Activated CD8-positive, alpha-beta memory T cell treated with anti-CD3 and anti-CD28 coated beads for 1 hour (primary cell): ENCODE measurements at regions not wholly inside any gene's neighbourhood (a gene's known extent, or its start where the extent isn't known, plus 50 kb on each side); places are given as distances from the start of the nearest gene placed in this dataset.
"Not testable (repeated sequence)": the region's sequence is repeated elsewhere in the genome, so short reads cannot be mapped to it uniquely, and the experiment has no call there.

Source experiments
- DNase-seq, 2 donors: peaks; one replicate each; pipeline ENCODE4 v3.0.0-alpha.2; 2020; ENCODE audit warnings: low read depth in 1 of 2; ENCODE audit errors: extremely low read depth in 1 of 2

- DNase-seq, result peak; percentile 68 to 76
Measured at GRCh38 chr7:66413379-66414114, 208.4 kb downstream of the TPST1 start.

- DNase-seq, result no peak
Measured at GRCh38 chr7:66415659-66416265, 210.6 kb downstream of the TPST1 start.

GRCh38 chr7:66418537-66418936 lies 210.1 kb upstream of the KCTD7 start:
- DNase-seq, result no peak

GRCh38 chr7:66419210-66419609 lies 209.5 kb upstream of the KCTD7 start:
- no peak for DNase-seq

- no peak for DNase-seq
Measured at GRCh38 chr7:66421830-66422475, 206.7 kb upstream of the KCTD7 start.

GRCh38 chr7:66423729-66424128 lies 205.0 kb upstream of the KCTD7 start:
- no peak for DNase-seq

GRCh38 chr7:66426332-66426731 lies 202.3 kb upstream of the KCTD7 start:
- DNase-seq, result no peak

GRCh38 chr7:66426996-66427395 lies 201.7 kb upstream of the KCTD7 start:
- no peak for DNase-seq

- no peak for DNase-seq
Measured at GRCh38 chr7:66427956-66428355, 200.7 kb upstream of the KCTD7 start.

GRCh38 chr7:66429498-66430163 lies 199.1 kb upstream of the KCTD7 start:
- no peak for DNase-seq

GRCh38 chr7:66430164-66430545 lies 198.5 kb upstream of the KCTD7 start:
- DNase-seq, result no peak

GRCh38 chr7:66438703-66439405 lies 189.8 kb upstream of the KCTD7 start:
- DNase-seq, result not testable (repeated sequence)

GRCh38 chr7:66442385-66442784 lies 186.3 kb upstream of the KCTD7 start:
- DNase-seq, result no peak

- no peak for DNase-seq
Measured at GRCh38 chr7:66443946-66444345, 184.7 kb upstream of the KCTD7 start.

- DNase-seq, result not testable (repeated sequence)
Measured at GRCh38 chr7:66447007-66447406, 181.7 kb upstream of the KCTD7 start.

GRCh38 chr7:66450814-66451213 lies 177.9 kb upstream of the KCTD7 start:
- DNase-seq, result not testable (repeated sequence)

GRCh38 chr7:66451713-66452112 lies 177.0 kb upstream of the KCTD7 start:
- not testable (repeated sequence) for DNase-seq

GRCh38 chr7:66452165-66452564 lies 176.5 kb upstream of the KCTD7 start:
- no peak for DNase-seq

GRCh38 chr7:66453340-66453739 lies 175.3 kb upstream of the KCTD7 start:
- no peak for DNase-seq

- DNase-seq, result no peak
Measured at GRCh38 chr7:66454600-66455225, 174.0 kb upstream of the KCTD7 start.
